ENCODE measurements at regions not wholly inside any gene's neighbourhood (a gene's known extent, or its start where the extent isn't known, plus 50 kb on each side); places are given as distances from the start of the nearest gene placed in this dataset.
A peak's percentile ranks its signal among the peaks of the same experiment; 100 is the strongest.

DNA sequence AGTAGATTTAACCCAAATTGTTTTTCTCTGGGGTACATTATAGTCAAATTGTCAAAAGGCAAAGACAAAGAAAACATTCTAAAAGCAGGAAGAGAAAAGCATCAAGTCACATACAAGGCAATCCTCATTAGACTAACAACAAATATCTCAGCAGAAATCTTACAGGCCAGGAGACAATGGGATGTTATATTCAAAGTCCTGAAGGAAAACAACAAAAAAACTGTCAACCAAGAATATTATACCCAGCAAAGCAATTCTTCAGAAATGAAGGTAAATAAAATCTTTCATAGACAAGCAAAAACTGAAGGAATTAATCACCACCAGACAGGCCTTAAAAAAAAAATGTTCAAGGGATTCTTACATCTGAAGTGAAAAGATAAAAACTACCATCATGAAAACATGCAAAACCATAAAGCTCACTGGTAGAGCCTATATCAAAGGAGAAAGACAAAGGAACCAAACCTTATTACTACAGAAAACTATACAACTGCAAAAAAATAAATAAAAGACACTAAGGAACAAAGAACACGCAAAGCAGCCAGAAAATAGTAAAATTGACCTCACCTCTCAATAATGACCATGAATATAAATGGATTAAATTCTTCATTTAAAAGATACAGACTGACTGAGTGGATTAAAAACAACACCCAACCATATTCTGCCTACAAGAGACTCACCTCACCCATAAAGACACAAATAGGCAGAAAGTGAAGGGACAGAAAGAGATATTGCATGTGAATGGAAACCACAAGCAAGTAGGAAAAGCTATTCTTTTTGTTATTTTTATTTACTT lies 113.8 kb upstream of the ZC3H11B start (continued):
- TF ChIP-seq, protein P1, sequence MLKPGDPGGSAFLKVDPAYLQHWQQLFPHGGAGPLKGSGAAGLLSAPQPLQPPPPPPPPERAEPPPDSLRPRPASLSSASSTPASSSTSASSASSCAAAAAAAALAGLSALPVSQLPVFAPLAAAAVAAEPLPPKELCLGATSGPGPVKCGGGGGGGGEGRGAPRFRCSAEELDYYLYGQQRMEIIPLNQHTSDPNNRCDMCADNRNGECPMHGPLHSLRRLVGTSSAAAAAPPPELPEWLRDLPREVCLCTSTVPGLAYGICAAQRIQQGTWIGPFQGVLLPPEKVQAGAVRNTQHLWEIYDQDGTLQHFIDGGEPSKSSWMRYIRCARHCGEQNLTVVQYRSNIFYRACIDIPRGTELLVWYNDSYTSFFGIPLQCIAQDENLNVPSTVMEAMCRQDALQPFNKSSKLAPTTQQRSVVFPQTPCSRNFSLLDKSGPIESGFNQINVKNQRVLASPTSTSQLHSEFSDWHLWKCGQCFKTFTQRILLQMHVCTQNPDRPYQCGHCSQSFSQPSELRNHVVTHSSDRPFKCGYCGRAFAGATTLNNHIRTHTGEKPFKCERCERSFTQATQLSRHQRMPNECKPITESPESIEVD (tag by site-specific recombination; IDR thresholded peaks at IDR 0.05): no peak
- TF ChIP-seq ZNF571 (tag by site-specific recombination; IDR thresholded peaks at IDR 0.05): no peak
- TF ChIP-seq ZNF704 (tag by site-specific recombination; IDR thresholded peaks at IDR 0.05): no peak
- no peak for TF ChIP-seq REPIN1 (tag by site-specific recombination; IDR thresholded peaks at IDR 0.05; ENCODE audit: low read depth)
- TF ChIP-seq ZNF280C (tag by site-specific recombination; IDR thresholded peaks at IDR 0.05): no peak
- TF ChIP-seq ZNF433 (tag by site-specific recombination; IDR thresholded peaks at IDR 0.05; ENCODE audit: low read depth): no peak
- 0 out of 2 replicates have a peak, but pooled peaks have one; percentile 30 for TF ChIP-seq ZNF549 (tag by site-specific recombination; IDR thresholded peaks at IDR 0.05)
- peak; percentile 91 for TF ChIP-seq ZNF791 (tag by site-specific recombination; IDR thresholded peaks at IDR 0.05)
- no peak for TF ChIP-seq IKZF3 (tag by site-specific recombination; IDR thresholded peaks at IDR 0.05)
- peak; percentile 63; the same call in 1 of the 2 replicates for TF ChIP-seq ZNF626 (tag by site-specific recombination; IDR thresholded peaks at IDR 0.05)
- TF ChIP-seq ZNF132 (tag by site-specific recombination; IDR thresholded peaks at IDR 0.05; ENCODE audit: borderline replicate concordance): no peak
- TF ChIP-seq ZNF521 (tag by site-specific recombination; IDR thresholded peaks at IDR 0.05): no peak
- TF ChIP-seq ZNF843 (tag by site-specific recombination; IDR thresholded peaks at IDR 0.05): no peak
- no peak for TF ChIP-seq PRDM2 (tag by site-specific recombination; IDR thresholded peaks at IDR 0.05; ENCODE audit: borderline replicate concordance)
- TF ChIP-seq, protein P2, sequence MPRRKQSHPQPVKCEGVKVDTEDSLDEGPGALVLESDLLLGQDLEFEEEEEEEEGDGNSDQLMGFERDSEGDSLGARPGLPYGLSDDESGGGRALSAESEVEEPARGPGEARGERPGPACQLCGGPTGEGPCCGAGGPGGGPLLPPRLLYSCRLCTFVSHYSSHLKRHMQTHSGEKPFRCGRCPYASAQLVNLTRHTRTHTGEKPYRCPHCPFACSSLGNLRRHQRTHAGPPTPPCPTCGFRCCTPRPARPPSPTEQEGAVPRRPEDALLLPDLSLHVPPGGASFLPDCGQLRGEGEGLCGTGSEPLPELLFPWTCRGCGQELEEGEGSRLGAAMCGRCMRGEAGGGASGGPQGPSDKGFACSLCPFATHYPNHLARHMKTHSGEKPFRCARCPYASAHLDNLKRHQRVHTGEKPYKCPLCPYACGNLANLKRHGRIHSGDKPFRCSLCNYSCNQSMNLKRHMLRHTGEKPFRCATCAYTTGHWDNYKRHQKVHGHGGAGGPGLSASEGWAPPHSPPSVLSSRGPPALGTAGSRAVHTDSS (tag by site-specific recombination; IDR thresholded peaks at IDR 0.05): no peak
- TF ChIP-seq ZNF837 (tag by site-specific recombination; IDR thresholded peaks at IDR 0.05): no peak
- no peak for TF ChIP-seq MEIS1 (CRISPR knock-in tag; IDR thresholded peaks at IDR 0.05; ENCODE audit: borderline replicate concordance)
- no peak for TF ChIP-seq RBAK (tag by site-specific recombination; IDR thresholded peaks at IDR 0.05)
- no peak for TF ChIP-seq PBX3 (CRISPR knock-in tag; IDR thresholded peaks at IDR 0.05)
- no peak for TF ChIP-seq ZNF174 (tag by site-specific recombination; IDR thresholded peaks at IDR 0.05)
- peak; percentile 99 for TF ChIP-seq SETDB1 (IDR thresholded peaks at IDR 0.05; ENCODE audit: insufficient read length, low read length)
- TF ChIP-seq GLI4 (tag by site-specific recombination; IDR thresholded peaks at IDR 0.05): no peak
- no peak for TF ChIP-seq ZNF169 (tag by site-specific recombination; IDR thresholded peaks at IDR 0.05)
- TF ChIP-seq ZNF768 (tag by site-specific recombination; IDR thresholded peaks at IDR 0.05): no peak
- TF ChIP-seq TRIM28 (IDR thresholded peaks at IDR 0.05; ENCODE audit: borderline replicate concordance, low read length): peak; percentile 60; the same call in 1 of the 2 replicates
- TF ChIP-seq OSR2 (tag by site-specific recombination; IDR thresholded peaks at IDR 0.05): no peak
